GM20431 (cell line): ENCODE measurements at regions not wholly inside any gene's neighbourhood (a gene's known extent, or its start where the extent isn't known, plus 50 kb on each side); places are given as distances from the start of the nearest gene placed in this dataset.
"Not testable (repeated sequence)": the region's sequence is repeated elsewhere in the genome, so short reads cannot be mapped to it uniquely, and the experiment has no call there.

ENCODE experiments used
- in situ Hi-C: fragments of 300-500 bp; cut with MseI, MboI; formaldehyde crosslinking; loops from one replicate; pipeline ENCODE4 v1.15.0; 2020; ENCODE audit warnings: low sequenced_read_pairs; ENCODE audit not compliant: unreplicated experiment

- in situ Hi-C loops, result not testable (repeated sequence)
Observed at GRCh38 chr4:17436047-17436749, 75.7 kb downstream of the QDPR start.

- in situ Hi-C loops, result no loop called here
Observed at GRCh38 chr4:17433827-17434226, 78.1 kb downstream of the QDPR start.

DNA sequence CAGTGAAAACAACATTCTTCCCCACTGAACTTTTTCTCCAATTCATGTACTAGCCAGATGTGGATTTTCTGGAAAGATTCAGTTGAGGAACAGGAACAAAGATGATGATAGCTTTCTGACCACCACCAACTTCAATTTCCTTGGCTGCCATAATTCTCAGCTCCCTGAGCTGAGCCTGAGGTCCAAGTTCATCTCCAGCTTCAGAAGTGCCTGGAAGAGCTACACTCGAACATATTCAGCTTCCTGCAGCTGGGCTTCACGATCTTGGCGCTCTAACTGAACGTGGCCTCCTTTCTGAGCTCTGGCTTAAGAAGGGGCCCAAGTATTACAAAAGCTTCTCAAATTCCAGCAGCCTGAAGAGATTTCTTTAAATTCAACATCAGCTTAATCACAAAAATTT is 83.9 kb downstream of the QDPR start:
- in situ Hi-C loops, result no loop called here

- in situ Hi-C loops, result no loop called here
Observed at GRCh38 chr4:17426222-17426621, 85.7 kb downstream of the QDPR start.

DNA sequence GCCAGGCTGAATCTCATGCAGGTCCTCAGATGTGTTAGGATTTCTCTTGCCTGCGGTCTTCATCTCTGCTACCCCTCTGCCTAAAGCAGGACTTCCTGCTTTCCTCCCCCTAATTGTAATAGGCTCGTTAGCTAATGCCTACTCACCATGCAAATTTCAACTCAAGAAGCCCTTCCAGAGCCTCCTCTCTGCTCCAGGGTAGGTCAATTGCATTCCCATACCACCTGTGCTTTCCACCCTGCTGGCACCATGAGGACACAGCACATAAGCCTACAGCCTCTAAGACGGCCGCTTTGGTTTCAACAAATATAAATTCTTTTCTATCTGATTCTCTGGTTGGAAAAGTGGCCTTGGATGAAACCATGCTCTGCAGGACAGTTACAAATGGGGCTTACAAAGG is 93.9 kb downstream of the QDPR start:
- in situ Hi-C loops, result no loop called here

- in situ Hi-C loops, result no loop called here
Observed at GRCh38 chr4:17414392-17414791, 97.5 kb downstream of the QDPR start.

DNA sequence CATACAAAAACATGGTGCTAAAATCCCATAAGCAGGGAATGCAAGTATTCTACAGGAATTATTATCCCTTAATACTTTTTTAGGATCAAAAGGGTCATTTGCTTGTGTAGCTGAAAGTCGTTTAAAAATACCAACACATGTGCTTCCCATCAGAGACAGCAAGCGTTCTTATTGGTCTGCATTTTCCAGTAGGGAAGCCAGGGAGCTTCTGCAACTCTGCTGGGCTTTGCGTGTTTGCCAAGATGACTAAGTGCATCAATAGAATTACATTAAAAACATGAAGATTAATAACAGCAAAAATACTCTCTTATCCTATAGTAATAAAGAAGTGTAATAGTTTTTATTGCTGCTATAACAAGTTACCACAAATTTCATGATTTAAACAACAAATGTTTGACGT is 111.2 kb downstream of the QDPR start:
- in situ Hi-C loops, result no loop called here

DNA sequence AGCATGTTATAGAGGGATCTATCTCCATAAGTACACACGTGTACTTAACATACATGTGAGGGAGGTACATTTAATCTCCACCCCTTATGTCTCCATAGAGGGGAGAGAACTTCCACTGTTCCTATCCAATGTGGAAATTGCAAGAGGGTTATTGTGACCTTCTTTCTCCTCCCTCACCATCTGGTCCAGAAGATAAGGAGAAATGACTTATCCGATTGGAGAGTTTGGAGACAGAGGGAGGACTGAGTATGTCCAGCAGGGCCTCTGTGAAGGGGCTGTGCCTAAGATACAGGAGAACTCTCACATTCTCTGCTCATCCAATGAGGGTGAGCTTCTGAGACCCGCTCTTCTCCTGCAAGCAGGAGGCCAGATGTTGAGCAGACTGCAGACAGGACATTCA is 113.1 kb downstream of the QDPR start:
- in situ Hi-C loops, result no loop called here

- in situ Hi-C loops, result no loop called here
Observed at GRCh38 chr4:17398035-17398434, 113.9 kb downstream of the QDPR start.

- in situ Hi-C loops, result no loop called here
Observed at GRCh38 chr4:17397611-17398010, 114.3 kb downstream of the QDPR start.

DNA sequence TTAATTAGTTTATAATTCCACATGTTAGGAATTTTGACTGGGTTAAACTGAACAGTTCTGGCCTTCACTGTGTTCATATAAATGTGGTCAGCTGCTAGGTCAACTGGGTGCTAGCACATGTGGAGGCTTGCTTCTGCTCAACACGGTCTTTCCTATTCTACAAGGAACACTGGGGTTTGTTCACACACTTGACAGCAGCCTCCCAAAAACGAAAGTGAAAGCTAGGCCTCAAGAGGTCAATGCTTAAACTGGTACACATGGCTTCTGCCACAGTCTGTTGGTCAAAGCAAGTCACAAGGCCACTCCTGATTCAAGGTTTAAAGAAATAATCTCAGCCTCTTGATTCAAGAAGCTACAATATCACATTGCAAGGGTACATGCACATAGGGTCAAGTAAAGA is 126.5 kb downstream of the QDPR start:
- in situ Hi-C loops, result no loop called here

DNA sequence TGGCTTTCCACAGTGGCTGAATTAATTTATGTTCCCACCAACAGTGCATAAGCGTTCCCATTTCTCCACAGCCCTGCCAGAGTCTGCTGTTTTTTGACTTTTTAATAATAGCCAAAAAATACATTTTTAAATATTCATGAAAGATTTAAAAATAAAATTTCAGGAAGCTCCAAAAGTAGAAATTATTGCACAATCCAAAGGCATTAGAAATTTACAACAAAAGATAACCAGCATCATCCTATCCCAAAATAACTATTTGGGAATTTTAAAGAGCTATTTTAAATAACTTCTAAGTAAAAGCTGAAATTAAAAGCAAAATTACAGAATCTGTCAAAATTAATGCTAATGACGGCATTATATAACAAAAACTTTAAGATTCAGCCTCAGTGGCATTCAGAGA is 131.5 kb downstream of the QDPR start:
- in situ Hi-C loops, result no loop called here

DNA sequence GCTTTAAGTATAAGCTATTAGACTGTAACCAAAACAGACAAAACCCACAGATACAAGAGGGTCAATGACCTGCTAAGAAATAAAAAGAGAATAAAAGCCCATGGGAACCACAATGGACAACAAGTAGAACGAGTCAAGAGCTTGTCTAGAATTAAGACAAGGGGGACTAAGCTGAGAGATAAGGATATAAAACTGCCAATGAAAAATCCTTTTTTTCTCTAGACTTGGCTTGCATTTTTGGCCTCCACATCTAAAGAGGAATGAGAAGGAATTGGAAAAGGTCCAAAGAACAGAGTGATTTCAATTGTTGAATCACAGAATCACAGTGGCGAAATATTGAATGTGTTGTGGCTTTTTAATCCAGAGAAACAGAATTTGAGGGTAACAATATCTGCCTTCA is 135.7 kb downstream of the QDPR start:
- in situ Hi-C loops, result no loop called here

GRCh38 chr4:17373666-17374065 is 138.2 kb downstream of the QDPR start:
- in situ Hi-C loops, result no loop called here

DNA sequence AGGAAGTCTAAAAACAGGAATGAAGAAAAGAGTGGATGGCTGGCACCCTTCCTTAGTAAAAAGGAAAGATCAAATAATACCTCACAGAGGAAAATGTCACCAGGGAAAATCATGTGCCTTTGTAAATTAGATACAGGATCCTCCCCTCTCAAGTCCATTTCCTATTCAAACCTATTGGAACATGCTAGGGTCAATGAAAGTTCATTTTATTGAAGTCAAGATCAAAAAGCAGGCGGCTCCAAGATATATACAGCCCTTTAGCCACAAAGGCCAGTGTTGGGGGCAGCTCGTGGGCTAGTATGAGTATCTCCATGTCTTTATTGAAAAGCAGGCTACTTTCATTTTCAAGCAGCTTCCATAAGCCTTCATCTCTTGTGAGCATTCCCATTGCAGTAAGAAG is 141.1 kb downstream of the QDPR start:
- in situ Hi-C loops, result no loop called here

GRCh38 chr4:17368408-17368807 is 143.5 kb downstream of the QDPR start:
- in situ Hi-C loops, result no loop called here

- in situ Hi-C loops, result no loop called here
Observed at GRCh38 chr4:17367201-17367600, 144.7 kb downstream of the QDPR start.

GRCh38 chr4:17366496-17366895 is 145.4 kb downstream of the QDPR start:
- in situ Hi-C loops, result no loop called here

- in situ Hi-C loops, result no loop called here
Observed at GRCh38 chr4:17362430-17362829, 149.5 kb downstream of the QDPR start.

GRCh38 chr4:17358241-17358640 is 153.6 kb downstream of the QDPR start:
- in situ Hi-C loops, result no loop called here

DNA sequence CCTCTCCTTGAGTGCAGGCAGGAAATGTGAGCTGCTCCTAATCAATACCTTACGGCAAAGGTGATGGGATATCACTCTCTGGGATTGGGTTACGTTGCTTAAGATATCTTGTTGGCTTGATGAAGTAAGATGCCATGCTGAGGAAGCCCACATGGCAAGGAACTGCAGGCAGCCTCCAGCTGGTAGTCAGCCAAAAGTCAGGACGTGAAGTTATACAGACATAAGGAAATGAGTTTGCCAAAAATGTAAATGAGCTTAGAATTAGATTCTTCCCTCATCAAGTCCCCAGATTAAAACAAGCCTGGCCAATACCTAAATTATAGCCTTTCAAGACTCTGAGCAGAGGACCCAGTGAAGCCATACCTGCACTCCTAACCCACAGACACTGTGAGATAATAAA is 155.0 kb downstream of the QDPR start:
- in situ Hi-C loops, result no loop called here

DNA sequence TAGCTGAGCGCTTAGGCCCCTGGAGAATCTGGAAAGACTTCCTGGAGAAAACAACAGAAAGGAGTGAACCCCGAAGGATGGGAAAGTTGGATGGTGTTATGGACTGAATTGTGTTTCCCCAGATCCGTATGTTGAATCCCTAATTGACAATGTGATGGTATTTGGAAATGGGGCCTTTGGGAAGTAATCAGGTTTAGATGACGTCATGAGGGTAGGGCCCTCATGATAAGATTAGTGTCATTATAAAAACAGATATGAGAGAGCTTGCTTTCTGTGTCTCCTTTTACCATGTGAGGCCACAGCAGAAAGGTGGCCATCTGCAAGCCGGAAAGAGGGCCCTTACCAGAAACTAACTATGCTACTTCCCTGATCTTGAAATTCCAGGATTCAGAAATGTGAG is 159.5 kb downstream of the QDPR start:
- in situ Hi-C loops, result no loop called here
